Erythroblast (primary cell): ENCODE measurements at regions not wholly inside any gene's neighbourhood (a gene's known extent, or its start where the extent isn't known, plus 50 kb on each side); places are given as distances from the start of the nearest gene placed in this dataset.

ENCODE experiments used
- GATA1 ChIP-seq: IDR thresholded peaks from 2 replicates; pipeline ENCODE4 v1.6.1; 2011; ENCODE audit warnings: low read depth, mild to moderate bottlenecking, control low read depth, low read length, moderate library complexity
- POLR2A ChIP-seq: IDR thresholded peaks from 2 replicates; pipeline ENCODE4 v1.6.1; 2011; ENCODE audit warnings: mild to moderate bottlenecking, low read length

DNA sequence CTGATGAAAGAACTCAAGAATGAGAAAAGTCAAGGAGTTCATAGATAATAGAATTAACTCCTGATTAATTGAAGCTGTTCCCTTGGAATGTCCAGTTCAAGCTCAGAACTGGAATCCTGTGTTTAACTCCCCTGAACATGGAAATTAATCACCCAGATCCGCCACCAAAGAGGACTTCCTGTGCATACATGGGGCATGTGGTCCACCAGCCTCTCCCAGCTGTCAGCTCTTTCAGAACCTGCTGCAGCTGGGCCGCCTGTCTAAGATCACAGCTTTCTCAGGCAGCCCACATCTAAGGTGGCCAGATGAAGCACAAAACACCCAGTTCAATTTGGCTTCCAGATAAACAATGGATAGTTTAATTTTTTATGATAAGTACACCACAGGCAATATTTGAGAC lies 203.7 kb upstream of the COX10 start:
- no peak for TF ChIP-seq POLR2A
- TF ChIP-seq GATA1: no peak
